NK-92 treated with Interleukin-12 subunit alpha and Interleukin-12 subunit beta, amount 100 ng/mL, for 24 hours (cell line): ENCODE measurements at regions not wholly inside any gene's neighbourhood (a gene's known extent, or its start where the extent isn't known, plus 50 kb on each side); places are given as distances from the start of the nearest gene placed in this dataset.
"Not testable (repeated sequence)": the region's sequence is repeated elsewhere in the genome, so short reads cannot be mapped to it uniquely, and the experiment has no call there.

Experiments
- DNase-seq: peaks from one replicate; lab custom pipeline; 2025; lab: John Stamatoyannopoulos, UW

DNA sequence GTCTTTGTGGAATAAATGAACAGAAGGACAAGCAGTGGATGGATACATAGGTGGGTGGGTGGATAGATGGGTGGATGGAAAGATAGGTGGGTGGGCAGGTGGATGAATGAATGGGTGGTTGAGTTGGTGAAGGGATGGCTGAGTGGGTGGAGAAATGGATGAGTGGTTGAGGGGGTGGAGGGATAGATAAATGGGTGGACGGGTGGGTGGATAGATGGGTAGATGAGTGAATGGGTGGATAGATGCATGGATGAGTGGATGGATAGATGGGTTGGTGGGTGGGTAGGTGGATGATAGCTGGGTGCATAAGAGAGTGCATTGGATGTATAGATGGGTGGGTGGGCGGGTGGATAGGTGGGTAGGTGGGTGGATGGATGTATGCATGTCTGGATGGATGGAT lies 63.5 kb downstream of the UNC93B1 start:
- DNase-seq: not testable (repeated sequence)

- not testable (repeated sequence) for DNase-seq
These were observed 64.9 kb downstream of the UNC93B1 start for GRCh38 chr11:67938964-67939363.

DNA sequence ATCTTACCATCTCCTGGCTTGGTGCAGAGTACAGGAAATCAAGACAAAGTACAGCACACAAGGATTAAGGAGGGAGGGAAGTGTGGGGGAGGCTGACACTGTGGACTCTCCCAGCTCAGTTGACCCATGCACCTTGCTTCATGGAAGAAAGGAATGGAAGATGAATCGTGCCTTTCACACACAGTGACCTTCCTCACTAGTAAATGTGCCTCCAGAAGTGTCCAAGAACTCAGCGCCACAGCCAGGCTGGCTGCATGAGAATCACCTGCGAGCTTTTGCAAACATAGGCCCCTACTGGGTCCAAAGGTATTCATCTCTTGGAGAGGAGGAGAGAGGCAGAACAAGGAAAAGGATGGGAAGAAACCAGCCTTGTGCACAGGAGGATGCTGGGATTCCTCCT lies 65.5 kb downstream of the UNC93B1 start:
- not testable (repeated sequence) for DNase-seq

DNA sequence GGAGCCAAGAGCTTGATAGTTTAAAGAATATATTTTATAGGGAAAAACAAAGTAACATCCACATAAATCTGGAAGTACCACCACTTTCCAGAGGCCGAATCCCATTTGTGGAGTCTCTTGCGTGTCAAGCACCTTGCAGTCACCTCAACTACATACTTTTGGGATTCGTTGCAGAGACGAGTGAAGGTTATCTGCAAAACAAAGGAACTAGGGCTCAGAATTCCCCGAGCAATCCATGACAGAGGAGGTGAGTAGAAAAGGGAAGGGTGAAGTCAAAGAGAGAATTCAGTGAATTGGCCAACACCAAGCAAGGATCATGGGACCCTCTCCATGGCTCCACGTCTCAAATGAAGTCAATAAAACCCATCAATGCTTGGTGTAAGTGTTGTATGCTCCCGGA lies 80.3 kb downstream of the UNC93B1 start:
- DNase-seq: not testable (repeated sequence)

GRCh38 chr11:67920546-67920945 lies 83.4 kb downstream of the UNC93B1 start:
- DNase-seq: not testable (repeated sequence)

- DNase-seq: not testable (repeated sequence)
These were observed 91.7 kb downstream of the UNC93B1 start for GRCh38 chr11:67912184-67912583.

DNA sequence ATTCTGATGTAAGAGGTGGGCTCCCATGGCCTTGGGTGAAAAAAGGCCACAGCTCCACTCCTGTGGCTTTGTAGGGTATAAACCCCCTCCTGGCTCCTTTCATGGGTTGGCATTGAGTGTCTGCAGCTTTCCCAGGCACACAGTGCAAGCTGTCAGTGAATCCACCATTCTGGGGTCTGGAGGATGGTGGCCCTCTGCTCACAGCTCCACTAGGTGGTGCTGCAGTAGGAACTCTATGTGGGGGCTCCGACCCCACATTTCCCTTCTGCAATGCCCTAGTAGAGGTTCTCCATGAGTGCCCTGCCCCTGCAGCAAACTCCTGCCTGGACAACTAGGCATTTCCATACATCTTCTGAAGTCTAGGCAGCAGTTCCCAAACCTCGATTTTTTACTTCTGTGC lies 92.7 kb downstream of the UNC93B1 start:
- not testable (repeated sequence) for DNase-seq

DNA sequence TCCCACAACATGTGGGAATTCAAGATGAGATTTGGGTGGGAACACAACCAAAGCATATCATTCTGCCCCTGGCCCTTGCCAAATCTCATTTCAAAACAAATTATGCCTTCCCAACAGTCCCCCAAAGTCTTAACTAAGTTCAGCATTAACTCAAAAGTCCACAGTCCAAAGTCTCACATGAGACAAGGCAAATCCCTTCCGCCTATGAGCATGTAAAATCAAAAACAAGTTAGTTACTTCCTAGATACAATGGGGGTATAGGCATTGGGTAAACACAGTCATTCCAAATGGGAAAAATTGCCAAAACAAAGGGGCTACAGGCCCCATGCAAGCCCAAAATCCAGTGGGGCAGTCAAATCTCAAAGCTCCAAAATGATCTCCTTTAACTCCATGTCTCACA lies 93.1 kb downstream of the UNC93B1 start:
- not testable (repeated sequence) for DNase-seq

DNA sequence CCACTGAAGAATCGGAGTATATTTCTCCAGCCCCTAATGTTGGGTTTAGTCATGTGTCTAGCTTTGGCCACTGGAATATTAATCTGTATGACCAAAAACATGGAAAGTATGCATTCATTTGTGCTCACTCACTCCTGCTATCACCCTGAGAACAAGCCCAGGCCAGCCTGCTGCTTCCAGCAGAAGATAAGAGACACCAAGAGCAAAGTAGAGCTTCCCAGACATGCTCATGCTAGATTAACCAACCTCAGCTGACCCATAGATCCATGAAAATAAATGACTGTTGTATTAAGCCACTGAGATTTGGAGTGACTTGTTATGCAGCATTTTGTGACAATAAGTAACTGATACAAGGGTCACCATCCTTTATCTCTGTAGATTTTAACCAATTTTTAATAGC lies 96.9 kb downstream of the UNC93B1 start:
- not testable (repeated sequence) for DNase-seq

GRCh38 chr11:67899462-67899861 lies 104.4 kb downstream of the UNC93B1 start:
- not testable (repeated sequence) for DNase-seq

DNA sequence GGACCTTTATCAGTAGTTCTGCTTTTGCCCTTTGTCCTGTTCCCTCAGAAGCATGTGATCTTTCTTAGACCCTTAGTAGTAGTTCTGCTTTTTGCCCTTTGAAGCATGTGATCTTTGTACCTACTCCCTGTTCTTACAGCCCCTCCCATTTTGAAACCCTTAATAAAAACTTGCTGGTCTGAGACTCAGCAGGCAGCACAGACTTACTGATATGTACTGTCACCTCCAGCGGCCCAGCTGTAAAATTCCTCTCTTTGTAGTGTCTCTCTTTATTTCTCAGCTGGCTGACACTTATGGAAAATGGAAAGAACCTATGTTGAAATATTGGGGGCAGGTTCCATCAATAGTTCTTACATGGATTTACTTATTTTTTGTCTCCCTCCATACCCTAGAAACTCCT lies 110.4 kb downstream of the UNC93B1 start:
- DNase-seq: not testable (repeated sequence)

DNA sequence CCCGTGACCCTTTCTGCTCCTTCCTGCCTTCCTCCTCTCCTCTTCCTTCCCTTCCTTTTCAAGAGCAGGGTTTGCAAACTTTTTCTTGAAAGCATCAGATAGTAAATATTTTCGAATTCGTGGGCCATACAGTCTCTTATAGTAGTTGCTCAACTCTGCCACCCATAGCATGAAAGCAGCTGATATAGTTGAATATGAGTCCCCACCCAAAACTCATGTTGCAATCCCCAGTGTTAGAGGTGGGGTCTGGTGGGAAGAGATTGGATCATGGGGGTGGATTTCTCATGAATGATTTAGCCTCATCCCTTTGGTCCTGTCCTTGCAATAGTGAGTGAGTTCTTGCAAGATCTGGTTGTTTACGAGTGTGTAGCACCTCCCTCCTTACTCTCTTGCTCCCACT lies 114.3 kb downstream of the UNC93B1 start:
- not testable (repeated sequence) for DNase-seq

GRCh38 chr11:67888056-67888455 lies 115.8 kb downstream of the UNC93B1 start:
- not testable (repeated sequence) for DNase-seq

DNA sequence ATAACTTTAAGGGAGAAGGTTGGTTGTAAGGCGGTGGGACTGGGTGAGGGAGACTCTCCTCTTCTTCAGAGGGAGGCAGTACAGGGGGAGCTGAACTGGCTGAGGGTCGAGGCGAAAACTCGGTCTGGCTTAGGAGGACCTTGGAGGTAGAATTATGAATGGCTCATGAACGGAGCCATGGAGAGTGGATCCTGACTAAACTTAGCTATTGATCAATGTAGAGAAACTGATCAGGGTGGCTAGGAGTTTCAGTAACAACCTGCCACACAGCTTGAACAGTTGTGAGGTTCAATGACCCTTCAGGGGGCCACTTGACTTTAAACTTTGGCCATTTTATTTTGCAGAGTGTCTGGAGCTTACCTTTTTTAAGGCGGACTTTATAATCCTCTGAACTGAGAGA lies 117.2 kb downstream of the UNC93B1 start:
- DNase-seq: not testable (repeated sequence)

DNA sequence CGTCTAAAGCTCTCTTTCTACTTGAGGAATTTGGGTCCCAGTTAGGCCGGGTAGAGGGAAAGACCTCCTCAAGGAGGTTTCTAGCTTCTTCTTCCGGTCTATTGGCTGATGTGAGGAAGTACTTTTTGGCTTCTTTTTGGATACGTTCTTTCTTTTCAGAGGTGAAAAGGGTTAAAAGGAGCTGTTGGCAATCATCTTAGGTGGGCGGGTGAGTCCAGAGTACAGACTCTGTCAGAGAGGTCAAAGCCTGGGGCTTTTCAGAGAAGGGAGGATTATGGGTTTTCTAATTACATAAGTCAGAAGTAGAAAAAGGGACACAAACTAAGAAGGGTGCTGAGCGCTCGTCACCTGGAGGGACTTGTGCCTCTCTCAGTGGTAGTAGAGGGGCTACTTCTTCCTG lies 117.7 kb downstream of the UNC93B1 start:
- DNase-seq: not testable (repeated sequence)

GRCh38 chr11:67885574-67885973 lies 118.3 kb downstream of the UNC93B1 start:
- DNase-seq: not testable (repeated sequence)

DNA sequence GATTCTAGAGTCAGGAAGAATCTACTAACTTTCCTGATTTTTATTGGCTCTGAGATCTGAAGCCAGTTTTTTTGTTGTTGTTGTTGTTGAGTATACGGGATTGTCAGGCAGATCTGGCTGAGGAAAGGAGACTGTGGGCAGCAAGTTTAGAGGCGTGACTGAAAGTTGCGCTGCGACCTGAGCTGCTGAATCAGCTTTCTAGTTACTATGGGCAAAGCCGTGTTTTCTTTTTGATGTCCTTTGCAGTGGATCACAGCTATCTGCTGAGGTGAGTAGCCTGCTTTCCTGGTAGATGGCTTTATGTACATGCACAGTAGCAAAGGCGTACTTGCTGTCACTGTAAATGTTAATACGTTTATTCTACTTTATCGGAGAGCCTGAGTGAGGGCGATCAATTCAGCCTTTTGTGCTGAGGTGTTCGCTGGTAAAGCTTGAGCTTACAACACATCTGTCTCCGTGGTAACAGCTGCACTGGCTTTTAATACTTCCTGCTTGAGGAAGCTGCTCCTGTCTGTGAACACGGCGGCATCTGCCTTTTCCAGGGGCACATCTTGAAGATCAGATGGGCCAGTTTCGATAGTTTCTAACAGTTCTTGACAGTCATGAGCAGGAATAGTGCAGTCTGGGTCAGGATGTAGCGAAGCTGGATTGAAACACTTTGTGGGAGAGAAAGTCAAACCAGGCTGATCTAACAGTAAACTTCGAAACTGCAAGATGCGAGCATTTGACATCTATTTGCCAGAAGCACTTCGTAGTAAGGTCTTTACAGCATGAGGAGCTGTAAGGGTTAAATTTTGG lies 118.9 kb downstream of the UNC93B1 start:
- not testable (repeated sequence) for DNase-seq

GRCh38 chr11:67884073-67884757 lies 119.7 kb downstream of the UNC93B1 start:
- not testable (repeated sequence) for DNase-seq

- DNase-seq: not testable (repeated sequence)
These were observed 121.6 kb downstream of the UNC93B1 start for GRCh38 chr11:67882304-67882703.

DNA sequence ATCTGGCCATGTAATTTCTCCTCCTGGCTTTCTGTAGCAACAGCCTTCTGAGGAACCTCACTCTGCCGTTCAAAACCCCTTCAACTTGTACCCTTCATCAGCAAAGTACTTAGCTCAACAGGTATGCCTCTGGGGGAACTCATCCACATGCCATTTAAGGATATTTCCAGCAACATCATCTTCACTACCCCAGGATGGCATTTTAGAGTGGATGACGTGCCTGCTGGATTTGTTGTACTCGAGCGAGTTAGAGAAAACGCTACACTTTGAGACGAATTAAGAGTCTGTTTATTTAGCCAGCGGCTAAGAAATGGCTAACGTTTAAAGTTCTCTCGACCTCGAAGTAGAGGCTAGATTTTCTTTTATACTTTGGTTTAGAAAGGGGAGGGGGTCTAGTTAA lies 122.1 kb downstream of the UNC93B1 start:
- DNase-seq: not testable (repeated sequence)

DNA sequence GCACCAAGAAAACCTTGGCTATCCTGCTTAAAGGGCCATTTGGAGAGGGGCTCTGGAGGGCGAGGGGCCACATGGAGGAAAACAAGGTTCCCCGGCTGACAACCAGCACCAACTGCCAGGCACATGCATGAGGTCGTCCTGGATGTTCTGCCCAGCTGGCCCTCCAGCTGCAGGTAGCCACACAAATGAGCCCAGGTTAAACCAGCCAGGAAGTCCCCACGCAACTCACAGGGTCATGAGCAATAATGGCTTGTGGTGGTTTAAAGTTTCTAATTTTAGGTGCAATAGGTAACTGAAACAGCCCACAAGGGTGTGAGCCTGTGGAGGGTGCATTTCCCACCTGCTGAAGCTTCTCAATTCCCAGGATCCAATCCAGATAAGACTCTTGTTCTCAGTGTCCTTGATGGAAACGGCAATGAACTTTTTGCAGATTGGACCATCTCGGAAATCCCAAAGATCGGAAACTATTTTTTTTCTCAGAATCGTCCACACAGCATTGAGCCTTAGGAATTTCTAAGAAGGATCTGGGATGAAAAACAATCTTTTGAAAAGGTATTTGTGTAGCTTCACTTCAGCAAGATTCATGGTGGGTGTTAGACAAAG lies 123.2 kb downstream of the UNC93B1 start:
- DNase-seq: not testable (repeated sequence)

- DNase-seq: not testable (repeated sequence)
These were observed 125.2 kb downstream of the UNC93B1 start for GRCh38 chr11:67878666-67879065.

GRCh38 chr11:67877316-67877715 lies 126.6 kb downstream of the UNC93B1 start:
- not testable (repeated sequence) for DNase-seq
